Endothelial cell of umbilical vein (primary cell): ENCODE measurements at regions not wholly inside any gene's neighbourhood (a gene's known extent, or its start where the extent isn't known, plus 50 kb on each side); places are given as distances from the start of the nearest gene placed in this dataset.

Experiments used
- EZH2 ChIP-seq: IDR thresholded peaks from 2 replicates; pipeline ENCODE4 v1.6.1; 2012; ENCODE audit warnings: borderline replicate concordance, low read depth, mild to moderate bottlenecking, moderate library complexity, low read length, inconsistent platforms; ENCODE audit not compliant: severe bottlenecking
- POLR2AphosphoS5 ChIP-seq: IDR thresholded peaks from 2 replicates; pipeline ENCODE4 v1.6.1; 2012; ENCODE audit warnings: low read depth, mild to moderate bottlenecking, control low read depth, low read length, moderate library complexity; ENCODE audit not compliant: insufficient read depth
- TF ChIP-seq, protein P1 (sequence below), 2 donors: IDR thresholded peaks; 1 replicate in 1 of 2; 2 replicates in 1 of 2; pipeline ENCODE4 v1.5.1; 2011; ENCODE audit warnings: low read length in 2 of 2, mild to moderate bottlenecking in 2 of 2, moderate library complexity in 2 of 2, control low read depth in 1 of 2, inconsistent platforms in 1 of 2, low read depth in 1 of 2; ENCODE audit not compliant: insufficient read depth in 1 of 2; ENCODE audit errors: extremely low read depth in 1 of 2

DNA sequence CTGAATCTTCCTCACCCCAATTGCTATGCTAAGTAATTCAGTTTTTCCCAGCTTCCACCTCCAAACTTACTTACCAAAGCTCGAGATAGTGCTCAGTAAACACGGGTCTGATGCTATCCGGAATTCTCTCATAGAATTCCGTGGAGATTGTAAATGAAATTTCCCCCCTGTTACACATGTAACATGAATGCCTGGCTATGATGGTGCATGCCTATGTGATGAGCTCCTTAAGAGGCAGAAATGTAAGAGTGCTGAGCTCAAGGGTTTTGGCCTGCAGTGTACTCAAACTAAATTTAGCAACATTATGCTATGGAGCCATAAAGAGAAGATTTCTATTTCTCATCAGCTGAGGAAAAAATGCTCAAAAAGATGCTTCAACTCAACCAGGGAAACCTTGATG, 133.4 kb upstream of the FUT9 start:
- TF ChIP-seq, protein P1, sequence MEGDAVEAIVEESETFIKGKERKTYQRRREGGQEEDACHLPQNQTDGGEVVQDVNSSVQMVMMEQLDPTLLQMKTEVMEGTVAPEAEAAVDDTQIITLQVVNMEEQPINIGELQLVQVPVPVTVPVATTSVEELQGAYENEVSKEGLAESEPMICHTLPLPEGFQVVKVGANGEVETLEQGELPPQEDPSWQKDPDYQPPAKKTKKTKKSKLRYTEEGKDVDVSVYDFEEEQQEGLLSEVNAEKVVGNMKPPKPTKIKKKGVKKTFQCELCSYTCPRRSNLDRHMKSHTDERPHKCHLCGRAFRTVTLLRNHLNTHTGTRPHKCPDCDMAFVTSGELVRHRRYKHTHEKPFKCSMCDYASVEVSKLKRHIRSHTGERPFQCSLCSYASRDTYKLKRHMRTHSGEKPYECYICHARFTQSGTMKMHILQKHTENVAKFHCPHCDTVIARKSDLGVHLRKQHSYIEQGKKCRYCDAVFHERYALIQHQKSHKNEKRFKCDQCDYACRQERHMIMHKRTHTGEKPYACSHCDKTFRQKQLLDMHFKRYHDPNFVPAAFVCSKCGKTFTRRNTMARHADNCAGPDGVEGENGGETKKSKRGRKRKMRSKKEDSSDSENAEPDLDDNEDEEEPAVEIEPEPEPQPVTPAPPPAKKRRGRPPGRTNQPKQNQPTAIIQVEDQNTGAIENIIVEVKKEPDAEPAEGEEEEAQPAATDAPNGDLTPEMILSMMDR (IDR thresholded peaks at IDR 0.05; ENCODE audit: extremely low read depth in 1 of 2, insufficient read depth in 1 of 2, low read depth in 1 of 2, low read length in 2 of 2), result no peak
- TF ChIP-seq POLR2AphosphoS5 (no peak), EZH2 (no peak)
